HG03575 (cell line): ENCODE measurements at regions not wholly inside any gene's neighbourhood (a gene's known extent, or its start where the extent isn't known, plus 50 kb on each side); places are given as distances from the start of the nearest gene placed in this dataset.
"Not testable (repeated sequence)": the region's sequence is repeated elsewhere in the genome, so short reads cannot be mapped to it uniquely, and the experiment has no call there.

ENCODE experiments used
- ATAC-seq: cut with Tn5 transposase; IDR thresholded peaks from one replicate; pipeline ENCODE4 v1.9.1; 2021; ENCODE audit not compliant: unreplicated experiment, insufficient number of reproducible peaks, low FRiP score; ENCODE audit errors: extremely low read depth

DNA sequence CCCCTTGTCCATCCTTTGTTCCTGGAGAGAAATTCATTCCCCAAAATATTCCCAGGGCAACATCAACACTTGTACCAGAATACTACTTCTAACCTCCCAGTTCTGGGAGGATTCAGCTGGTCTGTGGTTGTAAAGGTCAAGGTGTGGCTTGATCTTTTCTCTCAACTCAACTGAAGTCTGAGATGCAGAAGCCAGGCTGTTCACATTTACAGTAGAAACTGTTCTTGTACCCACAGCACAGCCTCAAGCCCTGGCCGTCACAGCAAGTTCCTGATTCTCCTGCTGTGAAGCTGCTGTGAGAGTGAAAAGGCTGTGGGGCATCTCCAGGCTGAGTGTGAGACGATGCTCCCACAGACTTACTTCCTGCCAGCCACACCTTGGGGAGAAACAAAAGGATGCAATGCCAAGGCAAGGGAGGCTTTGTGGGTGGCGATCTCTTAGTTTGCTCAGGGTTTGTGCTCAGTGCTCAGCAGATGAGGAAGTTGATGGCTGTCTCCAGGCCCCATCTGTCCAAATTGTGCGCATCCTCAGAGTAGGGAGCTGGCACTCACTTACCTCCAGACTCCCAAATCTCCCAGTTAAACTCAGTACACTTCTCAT lies 143.9 kb upstream of the FOXA2 start:
- ATAC-seq: no peak

DNA sequence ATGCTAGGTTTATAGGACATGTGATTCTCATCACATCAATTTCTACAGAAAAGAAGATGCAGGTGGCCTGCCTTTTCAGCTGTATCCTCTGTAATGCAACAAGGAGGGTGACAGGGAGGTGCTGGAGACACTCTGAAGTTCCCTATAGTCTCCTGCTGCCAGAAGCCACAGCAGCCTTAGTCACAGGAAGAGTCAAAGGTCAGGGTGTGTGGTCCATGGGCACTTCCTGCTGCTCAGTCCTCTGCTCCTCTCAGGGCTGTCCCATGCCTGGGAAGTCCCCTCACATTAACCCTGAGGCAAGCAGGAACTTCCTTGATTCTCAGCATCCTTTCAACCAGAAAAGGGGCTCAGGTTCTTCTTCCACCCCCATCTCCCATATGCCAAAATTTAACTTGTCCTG lies 144.8 kb upstream of the FOXA2 start:
- ATAC-seq: no peak

DNA sequence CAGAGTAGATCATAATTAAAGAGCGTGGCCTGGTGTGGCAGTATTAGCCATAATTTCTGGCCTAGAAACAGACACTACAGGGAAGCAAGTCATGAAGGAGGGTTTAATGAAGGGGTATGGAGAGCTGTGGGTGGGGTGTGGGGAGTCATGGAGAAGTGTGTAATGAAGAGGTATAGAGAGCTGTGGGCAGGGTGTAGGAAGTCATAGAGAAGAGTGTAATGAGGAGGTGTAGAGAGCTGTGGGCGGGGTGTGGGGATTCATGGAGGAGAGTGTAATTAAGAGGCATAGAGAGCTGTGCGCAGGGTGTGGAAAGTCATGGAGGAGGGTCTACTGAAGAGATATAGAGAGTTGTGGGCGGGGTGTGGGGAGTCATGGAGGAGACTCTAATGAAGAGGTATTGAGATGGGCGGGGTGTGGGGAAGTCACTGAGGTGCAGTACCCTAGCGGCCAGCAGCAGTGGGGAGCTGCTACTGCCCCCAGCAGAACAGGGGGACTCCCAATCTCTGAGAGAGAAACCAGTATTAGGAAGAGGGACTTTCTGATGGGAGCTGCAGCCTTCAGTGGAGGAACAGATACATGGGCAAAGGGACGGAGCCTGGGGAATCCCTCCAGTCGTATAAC lies 145.4 kb upstream of the FOXA2 start:
- no peak for ATAC-seq

DNA sequence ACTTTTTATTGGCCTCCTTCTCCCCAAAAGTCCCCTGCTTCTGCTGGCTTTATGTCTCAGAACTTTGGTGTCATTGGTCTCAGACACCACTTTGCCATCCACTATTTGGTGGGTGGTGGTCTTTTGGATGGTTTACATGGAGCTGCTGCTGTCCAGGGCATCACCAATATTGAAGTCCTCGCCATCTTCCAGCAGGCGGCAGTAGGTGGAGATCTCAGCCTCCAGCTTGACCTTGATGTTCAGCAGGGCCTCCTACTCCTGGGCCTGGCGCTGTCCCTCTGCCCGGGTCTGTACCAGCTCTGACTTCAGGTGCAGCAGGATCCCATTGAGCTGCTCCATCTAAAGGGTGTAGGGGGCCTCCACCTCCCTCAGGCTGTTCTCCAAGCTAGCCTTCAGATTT lies 148.4 kb upstream of the FOXA2 start:
- ATAC-seq: no peak

DNA sequence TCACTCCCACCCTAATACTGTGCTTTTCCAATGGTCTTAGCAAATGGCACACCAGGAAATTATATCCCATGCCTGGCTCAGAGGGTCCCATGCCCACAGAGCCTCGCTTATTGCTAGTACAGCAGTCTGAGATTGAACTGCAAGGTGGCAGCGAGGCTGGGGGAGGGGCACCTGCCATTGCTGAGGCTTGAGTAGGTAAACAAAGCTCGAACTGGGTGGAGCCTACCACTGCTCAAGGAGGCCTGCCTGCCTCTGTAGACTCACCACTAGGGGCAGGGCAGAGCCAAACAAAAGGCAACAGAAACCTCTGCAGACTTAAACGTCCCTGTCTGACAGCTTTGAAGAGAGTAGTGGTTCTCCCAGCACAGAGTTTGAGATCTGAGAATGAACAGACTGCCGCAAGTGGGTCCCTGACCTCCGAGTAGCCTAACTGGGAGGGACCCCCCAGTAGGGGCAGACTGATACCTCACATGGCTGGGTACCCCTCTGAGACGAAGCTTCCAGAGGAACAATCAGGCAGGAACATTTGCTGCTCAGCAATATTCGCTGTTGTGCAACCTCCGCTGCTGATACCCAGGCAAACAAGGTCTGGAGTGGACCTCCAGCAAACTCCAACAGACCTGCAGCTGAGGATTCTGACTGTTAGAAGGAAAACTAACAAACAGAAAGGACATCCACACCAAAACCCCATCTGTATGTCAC lies 150.7 kb upstream of the FOXA2 start:
- not testable (repeated sequence) for ATAC-seq

DNA sequence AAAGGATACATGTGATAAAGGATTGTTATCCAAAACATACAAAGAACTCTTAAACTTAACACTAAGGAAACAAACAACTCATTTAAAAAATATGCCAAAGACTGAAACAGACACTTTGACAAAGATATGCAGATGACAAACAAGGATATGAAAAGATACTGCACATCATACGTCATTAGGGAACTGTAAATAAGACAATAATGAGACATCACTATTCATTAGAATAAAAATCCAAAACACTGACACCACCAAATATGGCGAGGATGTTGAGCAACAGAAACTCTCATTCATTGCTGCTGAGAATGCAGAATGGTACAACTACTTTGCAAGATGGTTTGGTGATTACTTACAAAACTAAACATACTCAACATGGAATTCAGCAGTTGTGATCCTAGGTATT lies 156.5 kb upstream of the FOXA2 start:
- no peak for ATAC-seq

DNA sequence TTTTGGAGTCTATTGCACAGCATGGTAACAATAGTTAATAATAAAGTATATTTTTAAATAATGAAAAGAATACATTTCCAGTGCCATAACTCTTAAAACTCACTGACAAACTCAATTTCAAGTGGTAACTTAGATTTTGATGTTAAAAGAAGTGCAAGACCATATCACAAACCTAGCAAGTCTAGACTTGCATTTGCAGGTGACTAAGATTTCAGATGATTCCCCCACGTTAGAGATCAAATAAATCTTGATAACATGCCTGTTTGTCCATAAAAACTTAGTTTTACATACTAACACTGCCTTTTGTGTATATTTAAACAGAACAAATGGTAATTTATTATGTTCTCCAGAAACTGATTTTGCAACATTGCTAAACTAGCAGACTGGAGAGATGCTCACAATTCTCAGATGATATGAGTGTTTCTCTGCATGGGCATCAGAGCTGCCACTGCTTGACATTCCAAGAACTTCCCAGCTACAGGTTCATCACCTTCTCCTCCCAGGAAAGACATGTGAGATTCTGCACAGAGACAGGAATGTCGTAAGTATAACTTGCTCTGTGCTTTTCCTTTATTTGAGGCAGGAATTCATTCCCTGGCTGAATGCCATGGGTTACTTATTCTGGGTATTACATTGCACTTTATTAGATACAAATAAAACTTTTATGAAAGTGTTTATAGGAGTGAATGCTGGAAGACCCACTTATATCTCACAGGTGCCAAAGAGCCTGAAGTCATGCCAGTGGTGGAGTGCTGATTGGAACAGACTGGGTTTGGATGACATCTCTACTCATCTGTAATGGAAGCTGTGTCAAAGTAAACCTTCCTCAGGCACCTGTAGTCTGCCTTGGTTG lies 160.2 kb upstream of the FOXA2 start:
- no peak for ATAC-seq

DNA sequence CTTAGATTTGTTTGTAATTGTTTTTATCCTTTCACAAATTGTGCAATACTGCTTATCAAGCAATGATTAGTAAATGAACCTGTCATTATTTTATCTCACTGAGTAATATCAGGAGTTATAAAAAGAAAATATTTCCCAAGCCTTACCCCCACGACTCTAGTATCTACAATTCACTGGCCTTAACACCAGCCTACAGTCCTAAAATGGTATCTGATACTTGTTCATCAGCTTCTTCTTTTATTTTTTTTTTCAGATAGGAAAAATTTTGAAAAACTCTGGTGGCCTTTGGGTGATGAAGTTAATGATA lies 160.8 kb upstream of the FOXA2 start:
- ATAC-seq: no peak

DNA sequence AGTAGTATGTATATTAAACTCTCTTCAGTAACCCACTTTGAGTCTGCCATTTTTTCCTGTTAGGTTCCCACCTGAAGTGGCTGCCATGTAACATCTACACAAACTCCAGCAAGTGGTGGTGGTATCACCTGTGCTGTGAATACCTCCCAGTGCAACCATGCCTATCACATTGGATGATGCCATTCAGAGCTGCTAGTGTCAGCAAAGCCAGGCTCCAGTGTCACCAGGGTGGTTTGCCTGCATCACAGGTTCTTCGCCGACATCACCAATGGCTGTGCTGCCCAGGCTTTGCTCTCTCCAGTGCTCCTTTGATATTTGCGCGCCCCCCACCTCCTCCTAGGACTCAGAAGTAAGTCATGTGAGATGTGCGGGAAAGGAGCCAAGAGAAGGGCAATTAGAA lies 162.6 kb upstream of the FOXA2 start:
- no peak for ATAC-seq

DNA sequence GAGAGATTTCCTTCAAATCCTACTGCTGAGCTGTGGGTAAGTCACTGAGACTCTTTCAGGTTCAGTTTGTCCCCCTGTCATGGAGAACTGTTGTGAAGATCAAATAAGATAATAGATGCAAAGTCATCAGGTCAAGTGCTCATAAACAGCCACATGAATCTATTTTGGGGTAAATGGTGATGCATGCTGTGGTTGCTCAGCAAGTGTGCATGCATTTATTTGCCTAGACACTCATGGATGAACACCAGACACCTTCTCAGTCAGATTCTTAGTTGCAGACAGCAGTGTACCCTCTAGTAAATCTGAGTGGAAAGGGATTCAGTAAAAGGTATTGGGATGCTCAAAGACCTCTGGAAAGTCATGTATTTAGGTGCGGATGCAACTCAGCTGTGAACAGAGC lies 168.0 kb upstream of the FOXA2 start:
- ATAC-seq: no peak

DNA sequence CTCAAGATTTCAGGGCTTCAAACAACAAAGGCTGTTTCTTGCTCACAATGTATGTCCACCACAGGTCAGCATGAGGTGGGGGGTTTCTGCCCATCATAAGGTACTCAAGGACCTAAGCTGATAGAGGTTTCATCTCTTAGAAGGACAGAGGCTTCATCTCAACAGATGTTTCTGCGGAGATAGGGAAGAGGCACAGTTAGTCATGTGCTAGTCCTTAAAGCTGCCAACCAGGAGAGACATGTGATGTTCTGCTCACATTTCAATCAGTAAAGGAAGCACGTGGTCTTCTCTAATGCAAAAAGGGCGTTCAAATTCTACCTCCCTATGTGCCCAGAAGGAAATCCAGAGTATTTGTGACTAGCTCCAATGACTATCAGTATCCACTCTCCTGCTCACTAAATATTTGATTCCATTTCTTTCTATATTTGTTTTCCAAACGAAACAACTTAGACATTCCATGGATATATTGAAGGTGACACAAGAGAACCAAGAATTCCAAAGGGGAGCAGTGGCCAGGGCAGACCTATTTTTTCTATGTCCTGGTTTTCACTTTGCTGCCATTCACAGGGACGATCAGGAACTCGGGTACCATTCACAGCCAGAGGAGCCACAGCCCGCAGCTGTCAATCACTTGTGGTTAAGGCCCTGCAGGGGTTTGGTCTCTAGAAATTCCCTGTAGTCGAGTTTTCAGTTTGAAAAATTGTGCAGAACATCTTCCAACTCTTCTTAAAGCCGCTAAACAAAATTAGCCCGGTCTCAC lies 173.2 kb upstream of the FOXA2 start:
- ATAC-seq: no peak

DNA sequence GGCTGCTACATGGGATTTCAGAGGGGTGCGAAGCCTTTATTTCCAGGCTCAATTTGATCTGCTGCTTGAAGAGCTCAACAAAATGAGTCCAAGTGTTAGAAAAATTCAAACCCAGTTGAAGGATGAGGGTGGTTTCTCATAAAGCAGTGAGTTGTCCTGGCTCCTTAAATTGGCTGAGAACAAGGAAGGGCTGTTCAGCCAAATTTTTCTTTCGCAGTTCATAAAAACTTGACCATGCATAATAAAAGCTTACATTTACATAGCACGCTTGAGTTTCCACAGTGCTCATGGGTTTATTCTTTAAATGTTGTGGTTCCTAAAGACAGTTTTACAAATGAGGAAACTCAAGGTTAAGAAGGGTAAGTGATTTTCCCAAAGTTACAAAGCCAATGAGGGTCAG lies 174.4 kb upstream of the FOXA2 start:
- ATAC-seq: no peak

DNA sequence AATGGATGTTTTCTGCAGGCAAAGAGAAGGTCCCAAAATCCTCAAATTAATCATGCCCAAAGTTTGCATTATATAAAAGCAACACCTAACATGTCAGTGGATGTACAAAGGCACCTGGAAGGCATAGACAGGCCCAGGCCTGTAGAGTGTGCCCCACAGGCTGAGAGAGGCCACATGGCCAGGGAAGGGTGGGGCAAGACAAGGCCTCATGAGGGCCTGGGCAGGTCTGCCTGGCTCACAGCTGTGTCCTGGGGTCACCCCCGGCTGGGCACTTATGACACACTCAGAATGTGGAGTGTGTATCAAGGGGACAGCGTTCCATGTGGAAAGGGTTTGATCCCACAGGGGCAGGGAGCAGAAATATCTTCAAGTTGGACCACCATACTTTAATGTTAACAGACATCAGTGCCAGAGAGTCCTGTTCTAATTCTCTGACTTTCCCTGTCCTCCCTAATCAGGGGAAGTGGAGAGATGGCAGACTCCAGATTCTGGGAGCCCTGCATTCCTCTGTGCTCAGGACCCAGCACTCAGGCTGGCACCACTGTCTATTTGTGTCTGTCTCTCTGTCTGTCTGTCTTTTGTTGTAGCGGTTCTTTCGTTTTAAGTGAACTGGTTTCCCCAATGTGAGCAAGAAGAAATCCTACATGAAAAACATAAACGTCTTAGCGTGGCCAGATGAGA lies 178.3 kb upstream of the FOXA2 start:
- no peak for ATAC-seq

DNA sequence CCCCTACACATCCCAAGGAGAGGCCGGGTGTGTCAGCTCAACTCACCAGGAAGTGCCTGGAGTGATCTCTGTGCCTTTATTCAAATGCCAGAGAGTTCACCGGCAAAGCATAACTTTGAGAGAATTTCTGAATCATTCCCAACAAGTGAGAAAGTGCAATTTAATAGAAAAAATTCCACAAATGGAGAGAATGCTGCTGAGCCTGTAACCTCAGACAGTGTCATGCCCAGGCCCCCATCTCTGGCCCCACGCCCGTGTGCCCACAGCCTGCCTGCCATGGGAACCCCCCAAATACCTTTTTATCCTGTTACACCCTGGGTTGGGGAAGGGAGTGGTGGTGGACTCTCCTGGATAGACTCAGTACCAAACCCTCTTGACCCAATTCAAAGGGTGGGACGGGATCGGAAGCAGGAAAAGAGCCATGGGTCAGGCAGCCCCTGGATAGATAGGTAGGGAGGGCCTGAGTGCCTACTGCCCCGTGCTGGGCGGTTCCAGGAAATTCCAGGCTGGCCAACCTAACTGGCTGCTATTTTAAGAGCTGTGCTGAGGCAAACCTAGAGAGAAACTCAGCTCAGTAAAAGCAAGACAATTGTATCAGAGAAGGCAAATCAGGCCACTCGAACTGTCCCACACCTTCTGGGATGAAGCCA lies 179.0 kb upstream of the FOXA2 start:
- no peak for ATAC-seq

DNA sequence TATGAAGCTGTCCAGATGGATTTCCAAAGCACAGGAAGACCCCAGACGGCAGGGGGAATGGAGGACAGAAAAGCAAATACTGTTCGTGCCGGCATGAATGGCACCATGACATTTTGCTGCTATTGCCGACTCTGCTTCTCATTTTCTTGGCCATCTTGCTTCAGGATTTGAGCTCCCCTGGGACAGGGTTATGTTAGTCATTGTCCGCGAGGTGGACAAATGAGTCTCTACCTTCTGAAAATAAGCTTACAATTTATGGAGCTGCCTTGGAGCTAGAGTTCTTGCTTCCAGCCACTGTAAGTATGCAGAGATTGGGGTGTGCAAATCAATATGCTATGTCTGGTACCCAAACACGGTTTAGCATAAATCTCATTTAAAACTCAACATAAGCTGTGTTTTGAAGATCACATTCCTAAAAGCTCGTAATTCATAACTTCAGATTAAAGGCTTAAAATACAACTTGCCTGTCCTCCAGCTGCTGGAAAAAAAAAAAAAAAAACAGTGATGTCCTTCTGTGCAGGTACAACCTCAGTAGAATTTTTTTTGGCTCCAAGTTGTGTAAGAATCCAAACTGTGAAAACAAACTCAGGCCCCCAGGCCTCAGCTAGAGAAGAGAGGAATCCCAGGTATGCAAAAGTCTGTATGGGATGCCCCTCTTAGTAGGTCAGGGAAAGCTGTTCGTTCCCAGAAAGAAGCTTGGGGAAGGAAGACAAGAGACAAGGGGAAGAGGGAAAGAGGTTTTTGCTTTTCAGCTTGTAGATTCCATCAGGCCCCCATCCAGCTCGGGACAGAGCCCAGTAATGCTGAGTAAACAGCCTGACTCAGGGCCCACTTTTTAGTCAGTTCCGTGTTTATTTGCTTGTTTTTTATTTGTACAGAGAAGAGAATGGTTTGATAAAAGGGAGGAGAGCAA lies 184.2 kb upstream of the FOXA2 start:
- ATAC-seq: no peak

DNA sequence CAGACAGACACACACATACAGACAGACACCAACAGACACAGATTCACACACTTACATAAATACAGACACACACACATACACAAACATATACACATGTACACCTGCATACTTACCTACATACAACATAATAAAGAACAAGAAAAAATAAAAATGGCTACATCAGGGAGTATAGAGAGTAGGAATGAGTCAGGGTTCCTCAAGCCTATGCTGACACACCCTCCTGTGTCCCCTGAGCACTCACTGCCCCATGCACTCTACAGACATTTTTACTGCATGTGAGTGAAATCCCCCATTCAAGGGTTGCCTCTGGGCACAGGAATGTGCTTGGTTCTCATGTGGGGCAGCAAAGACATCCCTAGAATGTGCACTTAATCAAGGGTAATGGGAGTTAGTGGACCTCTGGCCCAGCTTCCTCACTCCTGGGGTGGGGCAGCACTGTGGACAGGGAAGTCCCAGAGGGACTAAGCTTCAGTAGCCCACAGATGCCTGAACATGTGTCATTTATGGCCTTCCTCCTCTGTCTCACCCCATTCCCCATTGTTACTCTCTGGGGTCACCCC lies 185.9 kb upstream of the FOXA2 start:
- ATAC-seq: no peak

DNA sequence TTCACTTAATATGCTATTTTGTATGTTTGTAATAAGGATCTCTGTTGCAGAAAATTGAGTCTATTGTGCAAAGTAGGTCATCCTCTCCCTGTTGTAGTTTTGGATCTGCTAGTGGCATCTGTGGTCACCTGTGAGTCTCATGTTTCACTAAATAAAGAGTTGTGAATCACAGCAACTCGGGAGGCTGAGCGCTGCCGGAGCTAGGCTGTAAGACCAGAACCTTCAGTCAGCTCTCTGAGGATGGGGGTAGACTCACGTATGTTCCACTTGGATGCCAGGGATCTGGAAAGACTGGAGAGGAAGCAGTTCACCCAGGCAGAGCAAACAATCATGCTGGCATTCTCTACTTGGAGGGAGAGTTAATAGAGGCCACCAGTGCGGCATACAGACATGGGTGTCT lies 187.3 kb upstream of the FOXA2 start:
- ATAC-seq: no peak
